Activated effector memory CD4-positive, alpha-beta T cell treated with anti-CD3 and anti-CD28 coated beads, Interleukin-2, amount 50 U/mL, for 16 hours (primary cell): ENCODE measurements at regions not wholly inside any gene's neighbourhood (a gene's known extent, or its start where the extent isn't known, plus 50 kb on each side); places are given as distances from the start of the nearest gene placed in this dataset.

Experiments used
- DNase-seq: peaks from one replicate; pipeline ENCODE4 v3.0.0-alpha.2; 2020

- no peak for DNase-seq
Measured at GRCh38 chr5:110085826-110086225, 396.1 kb downstream of the MAN2A1 start.

- no peak for DNase-seq
Measured at GRCh38 chr5:110086658-110087388, 397.1 kb downstream of the MAN2A1 start.

GRCh38 chr5:110087829-110088228, 398.1 kb downstream of the MAN2A1 start:
- DNase-seq, result no peak

GRCh38 chr5:110088676-110089436, 399.1 kb downstream of the MAN2A1 start:
- no peak for DNase-seq

- no peak for DNase-seq
Measured at GRCh38 chr5:110092955-110093785, 403.4 kb downstream of the MAN2A1 start.

- DNase-seq, result no peak
Measured at GRCh38 chr5:110094109-110094508, 404.4 kb downstream of the MAN2A1 start.

- no peak for DNase-seq
Measured at GRCh38 chr5:110094548-110094947, 404.8 kb downstream of the MAN2A1 start.

GRCh38 chr5:110096419-110096818, 406.7 kb downstream of the MAN2A1 start:
- no peak for DNase-seq

GRCh38 chr5:110099572-110099971, 409.8 kb downstream of the MAN2A1 start:
- no peak for DNase-seq

- no peak for DNase-seq
Measured at GRCh38 chr5:110103081-110103480, 413.4 kb downstream of the MAN2A1 start.

- DNase-seq, result no peak
Measured at GRCh38 chr5:110104060-110104725, 414.5 kb downstream of the MAN2A1 start.

GRCh38 chr5:110104726-110105669, 415.3 kb downstream of the MAN2A1 start:
- DNase-seq, result no peak

GRCh38 chr5:110105692-110106091, 416.0 kb downstream of the MAN2A1 start:
- no peak for DNase-seq

GRCh38 chr5:110106750-110107149, 417.0 kb downstream of the MAN2A1 start:
- no peak for DNase-seq

GRCh38 chr5:110108520-110108919, 418.8 kb downstream of the MAN2A1 start:
- DNase-seq, result no peak

GRCh38 chr5:110109667-110110066, 419.9 kb downstream of the MAN2A1 start:
- DNase-seq, result no peak

- no peak for DNase-seq
Measured at GRCh38 chr5:110112348-110112747, 422.6 kb downstream of the MAN2A1 start.

GRCh38 chr5:110115503-110115902, 425.8 kb downstream of the MAN2A1 start:
- no peak for DNase-seq

GRCh38 chr5:110116539-110116938, 426.8 kb downstream of the MAN2A1 start:
- DNase-seq, result no peak

- DNase-seq, result no peak
Measured at GRCh38 chr5:110134963-110135935, 445.5 kb downstream of the MAN2A1 start.
